Uterus (tissue), 2 donors: ENCODE measurements at regions not wholly inside any gene's neighbourhood (a gene's known extent, or its start where the extent isn't known, plus 50 kb on each side); places are given as distances from the start of the nearest gene placed in this dataset.

Experiments
- CTCF ChIP-seq, 4 experiments: fragments of 200-600 bp in 2 of 4; fragments of 450-650 bp in 2 of 4; sonication (generic) in 2 of 4; IDR thresholded peaks; one replicate each; pipeline ENCODE4 v1.5.1; 2016 to 2019; ENCODE audit warnings: antibody characterized with exemption in 4 of 4, mild to moderate bottlenecking in 2 of 4, moderate library complexity in 1 of 4
- POLR2A ChIP-seq, 2 donors: fragments of 450-650 bp; IDR thresholded peaks; one replicate each; pipeline ENCODE4 v1.6.1; 2016; ENCODE audit warnings: antibody characterized with exemption in 2 of 2, mild to moderate bottlenecking in 1 of 2, moderate library complexity in 1 of 2

DNA sequence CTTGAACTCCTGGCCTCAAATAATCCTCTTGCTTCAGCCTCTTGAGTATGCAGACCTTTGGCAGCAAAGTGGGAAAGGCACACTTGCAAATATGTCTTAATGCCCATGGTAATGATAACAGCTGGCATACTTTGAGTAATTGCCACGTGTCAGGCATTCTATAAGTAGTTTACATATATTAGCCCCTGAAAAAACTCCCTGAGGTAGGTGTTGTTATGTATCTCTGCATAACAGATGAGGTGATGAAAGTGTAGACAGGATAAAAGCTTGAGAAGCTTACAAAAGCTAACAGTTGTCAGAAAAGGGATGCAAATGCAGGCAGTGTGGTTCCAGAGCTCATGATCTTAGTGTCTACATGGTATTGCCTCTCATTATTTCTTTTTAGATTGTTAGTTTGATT lies 291.1 kb upstream of the C11orf87 start:
- TF ChIP-seq CTCF (IDR thresholded peaks at IDR 0.05) (no peak), POLR2A (IDR thresholded peaks at IDR 0.05) (no peak)
